ENCODE measurements at regions not wholly inside any gene's neighbourhood (a gene's known extent, or its start where the extent isn't known, plus 50 kb on each side); places are given as distances from the start of the nearest gene placed in this dataset.

- no peaks in the 10 kb centered on the region for H3K36me3 ChIP-seq (ENCODE audit: control insufficient read depth in 4 of 4, insufficient read depth in 3 of 4, low read depth in 1 of 4, low read length in 3 of 4)
Measured at GRCh38 chr18:1232867-1233266, 328.2 kb downstream of the ADCYAP1 start.

DNA sequence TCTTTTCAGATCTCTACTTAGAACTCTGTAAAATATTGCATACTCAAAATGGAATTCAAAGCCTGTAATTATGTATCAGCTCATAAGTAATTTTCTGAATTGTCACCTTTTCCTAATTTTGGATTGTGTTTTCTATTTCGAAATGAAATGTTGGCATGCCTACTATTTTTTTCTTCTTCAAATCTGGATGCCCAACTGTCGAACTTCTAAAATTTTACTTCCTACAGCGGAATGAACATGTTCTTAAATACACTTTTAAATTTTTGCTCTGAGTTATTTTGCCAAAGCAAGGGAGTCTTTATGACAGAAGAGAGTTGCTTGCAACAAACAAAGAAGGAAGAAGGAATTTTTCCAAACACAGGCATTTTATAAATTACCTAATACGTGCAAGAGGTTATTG is 336.0 kb downstream of the ADCYAP1 start:
- Histone ChIP-seq H3K9ac (ENCODE audit: low read depth in 1 of 2, low read length in 2 of 2) (no peak overlapping the region), H3K4me1 (ENCODE audit: control insufficient read depth in 4 of 4, insufficient read depth in 4 of 4, low read length in 3 of 4) (no peaks in the 10 kb centered on the region), H3K27me3 (ENCODE audit: control insufficient read depth in 4 of 4, insufficient read depth in 4 of 4, low read length in 3 of 4) (no peaks in the 10 kb centered on the region), H3K4me3 (ENCODE audit: low read depth in 1 of 3, low read length in 3 of 3) (no peak overlapping the region), H3K27ac (ENCODE audit: low read depth in 1 of 2, low read length in 2 of 2) (no peak overlapping the region), H3K36me3 (ENCODE audit: control insufficient read depth in 4 of 4, insufficient read depth in 3 of 4, low read depth in 1 of 4, low read length in 3 of 4) (peaks cover 0 to 2% (median 0%) of the 10 kb centered on the region in 4 donors), H3K9me3 (ENCODE audit: control insufficient read depth in 4 of 4, low read length in 3 of 4) (no peaks in the 10 kb centered on the region)
- 86% methylated on average over 4 of the region's 4 CpGs for WGBS
- TF ChIP-seq FOXA2 (IDR thresholded peaks at IDR 0.05) (no peak), HNF4G (IDR thresholded peaks at IDR 0.05) (no peak), REST (IDR thresholded peaks at IDR 0.05) (no peak), EGR1 (IDR thresholded peaks at IDR 0.05; ENCODE audit: low read depth in 2 of 2) (no peak), GABPA (IDR thresholded peaks at IDR 0.05 in 1 of 2, conservative IDR thresholded peaks at IDR 0.05 in 1 of 2) (no peak), YY1 (IDR thresholded peaks at IDR 0.05) (no peak), SP1 (IDR thresholded peaks at IDR 0.05) (no peak), RAD21 (IDR thresholded peaks at IDR 0.05) (no peak), NR2F2 (IDR thresholded peaks at IDR 0.05) (no peak)
- TF ChIP-seq, protein P1, sequence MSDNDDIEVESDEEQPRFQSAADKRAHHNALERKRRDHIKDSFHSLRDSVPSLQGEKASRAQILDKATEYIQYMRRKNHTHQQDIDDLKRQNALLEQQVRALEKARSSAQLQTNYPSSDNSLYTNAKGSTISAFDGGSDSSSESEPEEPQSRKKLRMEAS (IDR thresholded peaks at IDR 0.05): no peak
- DNase-seq (ENCODE audit: low spot score): no peak

More at GRCh38 chr18:1232867-1233266, 328.2 kb downstream of the ADCYAP1 start:
- no peak overlapping the region for H3K9ac ChIP-seq (ENCODE audit: low read depth in 1 of 2, low read length in 2 of 2)
- no peaks in the 10 kb centered on the region for H3K4me1 ChIP-seq (ENCODE audit: control insufficient read depth in 4 of 4, insufficient read depth in 4 of 4, low read length in 3 of 4)
- no peak overlapping the region for H3K4me3 ChIP-seq (ENCODE audit: low read depth in 1 of 3, low read length in 3 of 3)
- no peaks in the 10 kb centered on the region for H3K27me3 ChIP-seq (ENCODE audit: control insufficient read depth in 4 of 4, insufficient read depth in 4 of 4, low read length in 3 of 4)
- peaks cover 5 to 22% (median 13%) of the 10 kb centered on the region in 4 donors for H3K9me3 ChIP-seq (ENCODE audit: control insufficient read depth in 4 of 4, low read length in 3 of 4)
- no peak for DNase-seq (ENCODE audit: low spot score)
- no peak for TF ChIP-seq NR2F2 (IDR thresholded peaks at IDR 0.05)
- TF ChIP-seq EGR1 (IDR thresholded peaks at IDR 0.05; ENCODE audit: low read depth in 2 of 2): no peak
- no peak for TF ChIP-seq RXRA (IDR thresholded peaks at IDR 0.05)
- no peak overlapping the region for H3K27ac ChIP-seq (ENCODE audit: low read depth in 1 of 2, low read length in 2 of 2)

DNA sequence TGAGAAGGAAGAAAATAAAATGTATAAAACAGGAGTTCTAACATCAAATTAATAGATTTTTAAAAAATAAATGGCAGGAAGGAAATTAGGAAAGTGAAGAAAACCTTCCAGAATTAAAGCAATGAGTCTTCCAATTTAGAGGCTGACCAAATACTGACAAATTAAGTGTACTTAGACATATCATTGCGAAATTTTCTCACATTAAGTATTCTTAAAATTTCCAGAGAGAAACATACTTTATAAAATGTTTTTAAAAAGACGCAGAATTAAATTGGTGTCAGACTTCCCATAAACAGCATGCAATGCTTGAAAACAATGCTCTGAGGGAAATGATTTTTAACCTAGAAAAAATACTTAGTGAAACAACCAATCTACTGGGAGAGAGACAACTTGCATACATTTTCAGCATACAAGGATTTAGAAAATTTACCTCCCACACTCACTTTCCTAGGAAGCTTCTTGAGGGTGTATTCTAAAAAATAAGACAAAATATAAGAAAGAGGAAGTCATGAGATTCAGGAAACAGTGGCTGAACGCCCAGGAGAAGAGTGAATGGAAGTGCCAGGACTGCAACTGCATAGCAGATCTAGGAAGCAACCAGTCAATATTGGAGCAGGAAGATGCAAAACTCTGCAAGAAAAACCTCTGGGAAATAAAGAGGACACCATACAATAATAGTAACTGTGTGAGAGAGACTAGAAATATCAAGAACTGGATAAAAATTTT is 339.9 kb downstream of the ADCYAP1 start:
- WGBS: 78% methylated on average over 3 of the region's 3 CpGs
- Histone ChIP-seq H3K4me3 (ENCODE audit: low read depth in 1 of 3, low read length in 3 of 3) (no peak overlapping the region), H3K36me3 (ENCODE audit: control insufficient read depth in 4 of 4, insufficient read depth in 3 of 4, low read depth in 1 of 4, low read length in 3 of 4) (peaks cover 0 to 2% (median 0%) of the 10 kb centered on the region in 4 donors), H3K27ac (ENCODE audit: low read depth in 1 of 2, low read length in 2 of 2) (no peak overlapping the region), H3K9ac (ENCODE audit: low read depth in 1 of 2, low read length in 2 of 2) (no peak overlapping the region), H3K4me1 (ENCODE audit: control insufficient read depth in 4 of 4, insufficient read depth in 4 of 4, low read length in 3 of 4) (no peaks in the 10 kb centered on the region), H3K27me3 (ENCODE audit: control insufficient read depth in 4 of 4, insufficient read depth in 4 of 4, low read length in 3 of 4) (no peaks in the 10 kb centered on the region), H3K9me3 (ENCODE audit: control insufficient read depth in 4 of 4, low read length in 3 of 4) (no peaks in the 10 kb centered on the region)
- DNase-seq (ENCODE audit: low spot score): no peak
- TF ChIP-seq TAF1 (conservative IDR thresholded peaks at IDR 0.05): no peak
- no peak for TF ChIP-seq FOXA2 (IDR thresholded peaks at IDR 0.05)
- TF ChIP-seq RXRA (IDR thresholded peaks at IDR 0.05): no peak
- TF ChIP-seq FOXA1 (IDR thresholded peaks at IDR 0.05): no peak
- TF ChIP-seq JUND (IDR thresholded peaks at IDR 0.05): no peak
- TF ChIP-seq EGR1 (IDR thresholded peaks at IDR 0.05; ENCODE audit: low read depth in 2 of 2): no peak
- TF ChIP-seq, protein P1 (IDR thresholded peaks at IDR 0.05): no peak
- TF ChIP-seq HNF4G (IDR thresholded peaks at IDR 0.05): no peak
- no peak for TF ChIP-seq ZBTB33 (IDR thresholded peaks at IDR 0.05)
- TF ChIP-seq YY1 (IDR thresholded peaks at IDR 0.05): no peak
- TF ChIP-seq NR2F2 (IDR thresholded peaks at IDR 0.05): no peak
- TF ChIP-seq REST (IDR thresholded peaks at IDR 0.05): no peak
- TF ChIP-seq, protein P2, sequence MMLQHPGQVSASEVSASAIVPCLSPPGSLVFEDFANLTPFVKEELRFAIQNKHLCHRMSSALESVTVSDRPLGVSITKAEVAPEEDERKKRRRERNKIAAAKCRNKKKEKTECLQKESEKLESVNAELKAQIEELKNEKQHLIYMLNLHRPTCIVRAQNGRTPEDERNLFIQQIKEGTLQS (IDR thresholded peaks at IDR 0.05): no peak
